Ishikawa (cell line): ENCODE measurements at regions not wholly inside any gene's neighbourhood (a gene's known extent, or its start where the extent isn't known, plus 50 kb on each side); places are given as distances from the start of the nearest gene placed in this dataset.

Experiments
- CEBPB ChIP-seq: IDR thresholded peaks from 2 replicates; pipeline ENCODE4 v1.6.1; 2012
- CREB1 ChIP-seq: IDR thresholded peaks from 2 replicates; pipeline ENCODE4 v1.6.1; 2012; ENCODE audit warnings: low read depth
- EGR1 ChIP-seq: IDR thresholded peaks from 2 replicates; pipeline ENCODE4 v1.6.1; 2012
- EP300 ChIP-seq: IDR thresholded peaks from 2 replicates; pipeline ENCODE4 v1.6.1; 2012; ENCODE audit warnings: borderline replicate concordance
- FOXM1 ChIP-seq: IDR thresholded peaks from 2 replicates; pipeline ENCODE4 v1.6.1; 2012; ENCODE audit warnings: low read depth, borderline replicate concordance
- NFIC ChIP-seq: IDR thresholded peaks from 2 replicates; pipeline ENCODE4 v1.6.1; 2012
- RAD21 ChIP-seq: IDR thresholded peaks from 2 replicates; pipeline ENCODE4 v1.6.1; 2012; ENCODE audit warnings: low read depth
- TAF1 ChIP-seq: IDR thresholded peaks from 2 replicates; pipeline ENCODE4 v1.6.1; 2012; ENCODE audit warnings: low read depth, mild to moderate bottlenecking
- TCF12 ChIP-seq: IDR thresholded peaks from 2 replicates; pipeline ENCODE4 v1.6.1; 2012; ENCODE audit warnings: low read depth
- TEAD4 ChIP-seq: IDR thresholded peaks from 2 replicates; pipeline ENCODE4 v1.6.1; 2012
- YY1 ChIP-seq: IDR thresholded peaks from 2 replicates; pipeline ENCODE4 v1.6.1; 2012; ENCODE audit warnings: low read depth
- ZBTB7A ChIP-seq: IDR thresholded peaks from 2 replicates; pipeline ENCODE4 v1.6.1; 2012; ENCODE audit warnings: low read depth
- TF ChIP-seq, protein P1 (sequence below): IDR thresholded peaks from 2 replicates; pipeline ENCODE4 v1.6.1; 2012; ENCODE audit warnings: low read depth, mild to moderate bottlenecking
- TF ChIP-seq, protein P2 (sequence below): IDR thresholded peaks from 2 replicates; pipeline ENCODE4 v1.6.1; 2012
- TF ChIP-seq, protein P3 (sequence below): IDR thresholded peaks from 2 replicates; pipeline ENCODE4 v1.6.1; 2012

DNA sequence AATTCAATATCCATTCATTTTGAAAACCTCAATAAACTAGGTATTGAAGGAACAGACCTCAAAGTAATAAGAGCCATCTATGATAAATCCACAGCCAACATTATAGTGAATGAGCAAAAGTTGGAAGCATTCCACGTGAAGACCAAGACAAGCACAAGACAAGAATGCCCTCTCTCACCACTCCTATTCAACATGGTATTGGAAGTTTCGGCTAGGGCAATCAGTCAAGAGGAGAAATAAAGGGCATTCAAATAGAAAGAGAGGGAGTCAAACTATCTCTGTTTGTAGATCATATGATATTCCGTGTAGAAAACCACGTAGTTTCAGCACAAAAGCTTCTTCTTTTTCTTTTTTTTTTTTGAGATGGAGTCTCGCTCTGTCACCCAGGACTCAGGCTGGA lies 550.3 kb downstream of the FSCB start:
- TF ChIP-seq ZBTB7A (no peak), TAF1 (no peak), TCF12 (no peak), FOXM1 (no peak), YY1 (no peak), CREB1 (no peak), CEBPB (no peak)
- TF ChIP-seq, protein P1, sequence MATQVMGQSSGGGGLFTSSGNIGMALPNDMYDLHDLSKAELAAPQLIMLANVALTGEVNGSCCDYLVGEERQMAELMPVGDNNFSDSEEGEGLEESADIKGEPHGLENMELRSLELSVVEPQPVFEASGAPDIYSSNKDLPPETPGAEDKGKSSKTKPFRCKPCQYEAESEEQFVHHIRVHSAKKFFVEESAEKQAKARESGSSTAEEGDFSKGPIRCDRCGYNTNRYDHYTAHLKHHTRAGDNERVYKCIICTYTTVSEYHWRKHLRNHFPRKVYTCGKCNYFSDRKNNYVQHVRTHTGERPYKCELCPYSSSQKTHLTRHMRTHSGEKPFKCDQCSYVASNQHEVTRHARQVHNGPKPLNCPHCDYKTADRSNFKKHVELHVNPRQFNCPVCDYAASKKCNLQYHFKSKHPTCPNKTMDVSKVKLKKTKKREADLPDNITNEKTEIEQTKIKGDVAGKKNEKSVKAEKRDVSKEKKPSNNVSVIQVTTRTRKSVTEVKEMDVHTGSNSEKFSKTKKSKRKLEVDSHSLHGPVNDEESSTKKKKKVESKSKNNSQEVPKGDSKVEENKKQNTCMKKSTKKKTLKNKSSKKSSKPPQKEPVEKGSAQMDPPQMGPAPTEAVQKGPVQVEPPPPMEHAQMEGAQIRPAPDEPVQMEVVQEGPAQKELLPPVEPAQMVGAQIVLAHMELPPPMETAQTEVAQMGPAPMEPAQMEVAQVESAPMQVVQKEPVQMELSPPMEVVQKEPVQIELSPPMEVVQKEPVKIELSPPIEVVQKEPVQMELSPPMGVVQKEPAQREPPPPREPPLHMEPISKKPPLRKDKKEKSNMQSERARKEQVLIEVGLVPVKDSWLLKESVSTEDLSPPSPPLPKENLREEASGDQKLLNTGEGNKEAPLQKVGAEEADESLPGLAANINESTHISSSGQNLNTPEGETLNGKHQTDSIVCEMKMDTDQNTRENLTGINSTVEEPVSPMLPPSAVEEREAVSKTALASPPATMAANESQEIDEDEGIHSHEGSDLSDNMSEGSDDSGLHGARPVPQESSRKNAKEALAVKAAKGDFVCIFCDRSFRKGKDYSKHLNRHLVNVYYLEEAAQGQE: no peak
- TF ChIP-seq, protein P2, sequence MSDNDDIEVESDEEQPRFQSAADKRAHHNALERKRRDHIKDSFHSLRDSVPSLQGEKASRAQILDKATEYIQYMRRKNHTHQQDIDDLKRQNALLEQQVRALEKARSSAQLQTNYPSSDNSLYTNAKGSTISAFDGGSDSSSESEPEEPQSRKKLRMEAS: no peak

DNA sequence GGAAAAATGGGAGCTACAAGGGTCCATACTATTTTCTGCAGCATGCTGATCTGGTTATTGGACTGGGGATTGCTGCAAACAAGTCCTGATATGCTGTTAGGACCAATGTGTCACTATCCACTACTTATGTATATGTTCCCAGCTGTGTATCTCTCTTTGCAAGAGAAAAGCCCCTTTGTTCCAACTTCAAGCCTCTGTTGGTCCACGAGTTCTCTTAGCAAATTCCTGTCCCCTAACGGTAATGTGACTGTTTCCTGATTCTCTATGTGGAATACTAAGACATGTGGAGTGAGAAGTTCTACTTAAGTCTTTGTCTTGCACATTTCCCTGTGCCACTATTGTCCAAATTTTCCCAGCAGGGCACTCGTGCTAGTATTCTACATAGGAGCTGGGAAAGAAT lies 557.7 kb downstream of the FSCB start:
- no peak for TF ChIP-seq YY1
- no peak for TF ChIP-seq FOXM1
- TF ChIP-seq, protein P1: no peak
- TF ChIP-seq, protein P2: no peak
- TF ChIP-seq NFIC: no peak
- TF ChIP-seq TEAD4: no peak
- no peak for TF ChIP-seq EP300
- no peak for TF ChIP-seq ZBTB7A
- no peak for TF ChIP-seq CEBPB
- TF ChIP-seq TCF12: no peak
- TF ChIP-seq, protein P3, sequence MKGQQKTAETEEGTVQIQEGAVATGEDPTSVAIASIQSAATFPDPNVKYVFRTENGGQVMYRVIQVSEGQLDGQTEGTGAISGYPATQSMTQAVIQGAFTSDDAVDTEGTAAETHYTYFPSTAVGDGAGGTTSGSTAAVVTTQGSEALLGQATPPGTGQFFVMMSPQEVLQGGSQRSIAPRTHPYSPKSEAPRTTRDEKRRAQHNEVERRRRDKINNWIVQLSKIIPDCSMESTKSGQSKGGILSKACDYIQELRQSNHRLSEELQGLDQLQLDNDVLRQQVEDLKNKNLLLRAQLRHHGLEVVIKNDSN: no peak
- TF ChIP-seq RAD21: no peak
- no peak for TF ChIP-seq TAF1
- TF ChIP-seq CREB1: no peak
- TF ChIP-seq EGR1: no peak

DNA sequence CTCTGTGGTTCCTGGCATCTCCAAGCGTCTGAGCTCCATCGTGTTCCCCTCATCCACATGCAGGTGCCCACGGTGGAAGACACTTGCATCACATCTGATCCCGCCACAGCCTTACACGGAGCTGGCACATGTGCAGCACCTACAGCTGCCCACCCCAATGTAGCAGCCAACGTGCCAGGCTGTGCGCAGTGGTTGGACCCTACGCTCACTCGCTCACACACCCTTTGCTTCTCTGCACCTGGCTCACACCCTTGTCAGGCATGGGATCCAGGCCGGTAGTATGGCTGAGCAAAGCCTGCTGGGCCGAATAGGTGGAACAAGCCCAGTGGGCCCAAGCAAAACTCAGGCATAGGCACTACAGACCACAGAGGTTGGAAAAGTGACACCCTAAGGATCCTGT lies 567.2 kb downstream of the FSCB start:
- TF ChIP-seq TEAD4 (no peak), ZBTB7A (no peak), CREB1 (no peak), FOXM1 (no peak), RAD21 (no peak), YY1 (no peak), TCF12 (no peak)
- TF ChIP-seq, protein P3: no peak
- TF ChIP-seq, protein P1: no peak
- TF ChIP-seq, protein P2: no peak

DNA sequence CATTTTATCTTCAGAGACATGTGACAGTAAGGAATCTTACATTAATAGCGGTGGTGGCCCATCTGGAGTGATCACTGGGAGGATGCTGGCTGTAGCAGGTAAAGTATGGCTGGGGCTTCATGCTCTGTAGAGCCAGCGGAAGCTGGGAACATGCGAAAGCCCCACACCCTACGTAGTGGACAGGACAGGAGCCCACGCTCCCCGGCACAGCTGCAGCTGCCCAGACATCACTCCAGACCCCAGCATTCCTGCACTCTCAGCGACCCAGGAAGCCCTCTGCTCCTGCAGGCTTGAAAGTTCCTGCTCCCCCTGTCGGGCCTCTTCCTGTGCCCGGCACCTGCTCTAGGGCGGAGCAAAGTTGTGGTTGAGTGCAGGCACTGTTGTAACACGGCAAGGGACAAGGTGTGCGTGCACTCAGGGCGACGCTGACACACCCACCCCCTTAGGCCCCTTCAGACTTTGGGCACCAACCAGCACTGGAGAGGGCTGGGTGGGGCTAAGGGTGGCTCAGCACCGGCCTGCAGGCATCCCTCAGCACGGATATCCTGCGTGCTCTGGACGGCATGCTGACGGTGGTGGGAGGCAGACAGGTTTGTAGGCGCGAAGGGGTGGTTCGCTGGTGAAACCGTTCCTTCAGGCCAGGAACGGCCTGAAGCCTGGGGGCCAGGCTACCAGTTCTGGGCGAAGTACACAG lies 568.3 kb downstream of the FSCB start:
- no peak for TF ChIP-seq EGR1
- no peak for TF ChIP-seq TCF12
- TF ChIP-seq FOXM1: no peak
- no peak for TF ChIP-seq CEBPB
